Breast epithelium (tissue), 3 donors: ENCODE measurements at regions not wholly inside any gene's neighbourhood (a gene's known extent, or its start where the extent isn't known, plus 50 kb on each side); places are given as distances from the start of the nearest gene placed in this dataset.

Experiments used
- CTCF ChIP-seq, 3 donors: fragments of 450-650 bp; IDR thresholded peaks; one replicate each; pipeline ENCODE4 v1.5.1; 2016 to 2017; ENCODE audit warnings: antibody characterized with exemption in 3 of 3, mild to moderate bottlenecking in 3 of 3, moderate library complexity in 3 of 3
- POLR2A ChIP-seq: fragments of 450-650 bp; IDR thresholded peaks from one replicate; pipeline ENCODE4 v1.6.1; 2016; ENCODE audit warnings: antibody characterized with exemption, mild to moderate bottlenecking, moderate library complexity
- POLR2AphosphoS5 ChIP-seq, 3 donors: sonication (generic); formaldehyde crosslinking; IDR thresholded peaks; one replicate each; pipeline ENCODE4 v1.6.1; 2017; ENCODE audit warnings: antibody characterized with exemption in 3 of 3

- TF ChIP-seq CTCF (IDR thresholded peaks at IDR 0.05) (no peak), POLR2AphosphoS5 (IDR thresholded peaks at IDR 0.05) (no peak), POLR2A (no peak)
Measured at GRCh38 chr4:123755655-123756054, 359.1 kb downstream of the SPRY1 start.
